WERI-Rb-1 (cell line): ENCODE measurements at regions not wholly inside any gene's neighbourhood (a gene's known extent, or its start where the extent isn't known, plus 50 kb on each side); places are given as distances from the start of the nearest gene placed in this dataset.

Source experiments
- DNase-seq: peaks from one replicate; pipeline ENCODE4 v3.0.0-alpha.2; 2020
- H3K27ac ChIP-seq: fragments of 250-450 bp; sonication (Bioruptor Pico); 2 replicates; pipeline ENCODE4 v1.5.1; 2020; ENCODE audit warnings: mild to moderate bottlenecking, moderate library complexity
- H3K27me3 ChIP-seq: fragments of 250-450 bp; sonication (Bioruptor Pico); 2 replicates; pipeline ENCODE4 v1.5.1; 2021; ENCODE audit warnings: mild to moderate bottlenecking, low read depth, moderate library complexity; ENCODE audit not compliant: insufficient read depth, severe bottlenecking
- H3K36me3 ChIP-seq: fragments of 250-450 bp; sonication (Bioruptor Pico); 2 replicates; pipeline ENCODE4 v1.5.1; 2020; ENCODE audit warnings: mild to moderate bottlenecking, moderate library complexity
- H3K4me3 ChIP-seq: 2 replicates; pipeline ENCODE4 v1.5.1; 2011; ENCODE audit warnings: low read depth, mild to moderate bottlenecking, control low read depth, low read length
- H3K9me3 ChIP-seq: fragments of 250-450 bp; sonication (Bioruptor Pico); 2 replicates; pipeline ENCODE4 v1.5.1; 2021; ENCODE audit warnings: mild to moderate bottlenecking, moderate library complexity; ENCODE audit not compliant: severe bottlenecking
- TF ChIP-seq, protein P1 (sequence below): IDR thresholded peaks from 2 replicates; pipeline ENCODE4 v1.5.1; 2011; ENCODE audit warnings: low read depth, mild to moderate bottlenecking, control low read depth, inconsistent platforms, low read length

DNA sequence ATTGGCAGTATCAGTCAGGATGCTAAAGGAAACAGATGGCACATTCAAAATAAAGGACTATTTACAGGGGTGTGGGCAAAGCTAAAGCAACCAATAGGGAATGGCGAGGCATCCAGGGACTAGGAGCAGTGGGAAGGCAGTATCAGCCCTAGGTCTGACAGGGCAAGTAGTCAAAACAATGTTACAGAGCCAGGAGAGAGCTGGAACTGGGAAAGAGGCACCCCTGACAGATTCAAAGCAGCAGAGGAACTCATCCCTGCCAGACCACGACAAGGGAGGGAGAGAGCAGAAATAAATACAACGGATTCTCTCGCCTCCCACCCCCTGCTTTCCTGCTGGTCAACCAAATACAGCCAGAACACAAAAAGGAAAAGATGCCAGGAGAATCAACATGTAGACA lies 371.5 kb downstream of the NR2F1-AS1 start:
- H3K27ac ChIP-seq: no peak overlapping the region
- H3K9me3 ChIP-seq: no peaks in the 10 kb centered on the region
- no peaks in the 10 kb centered on the region for H3K36me3 ChIP-seq
- no peak for DNase-seq
- TF ChIP-seq, protein P1, sequence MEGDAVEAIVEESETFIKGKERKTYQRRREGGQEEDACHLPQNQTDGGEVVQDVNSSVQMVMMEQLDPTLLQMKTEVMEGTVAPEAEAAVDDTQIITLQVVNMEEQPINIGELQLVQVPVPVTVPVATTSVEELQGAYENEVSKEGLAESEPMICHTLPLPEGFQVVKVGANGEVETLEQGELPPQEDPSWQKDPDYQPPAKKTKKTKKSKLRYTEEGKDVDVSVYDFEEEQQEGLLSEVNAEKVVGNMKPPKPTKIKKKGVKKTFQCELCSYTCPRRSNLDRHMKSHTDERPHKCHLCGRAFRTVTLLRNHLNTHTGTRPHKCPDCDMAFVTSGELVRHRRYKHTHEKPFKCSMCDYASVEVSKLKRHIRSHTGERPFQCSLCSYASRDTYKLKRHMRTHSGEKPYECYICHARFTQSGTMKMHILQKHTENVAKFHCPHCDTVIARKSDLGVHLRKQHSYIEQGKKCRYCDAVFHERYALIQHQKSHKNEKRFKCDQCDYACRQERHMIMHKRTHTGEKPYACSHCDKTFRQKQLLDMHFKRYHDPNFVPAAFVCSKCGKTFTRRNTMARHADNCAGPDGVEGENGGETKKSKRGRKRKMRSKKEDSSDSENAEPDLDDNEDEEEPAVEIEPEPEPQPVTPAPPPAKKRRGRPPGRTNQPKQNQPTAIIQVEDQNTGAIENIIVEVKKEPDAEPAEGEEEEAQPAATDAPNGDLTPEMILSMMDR: no peak
- no peaks in the 10 kb centered on the region for H3K27me3 ChIP-seq
- H3K4me3 ChIP-seq: no peak overlapping the region

DNA sequence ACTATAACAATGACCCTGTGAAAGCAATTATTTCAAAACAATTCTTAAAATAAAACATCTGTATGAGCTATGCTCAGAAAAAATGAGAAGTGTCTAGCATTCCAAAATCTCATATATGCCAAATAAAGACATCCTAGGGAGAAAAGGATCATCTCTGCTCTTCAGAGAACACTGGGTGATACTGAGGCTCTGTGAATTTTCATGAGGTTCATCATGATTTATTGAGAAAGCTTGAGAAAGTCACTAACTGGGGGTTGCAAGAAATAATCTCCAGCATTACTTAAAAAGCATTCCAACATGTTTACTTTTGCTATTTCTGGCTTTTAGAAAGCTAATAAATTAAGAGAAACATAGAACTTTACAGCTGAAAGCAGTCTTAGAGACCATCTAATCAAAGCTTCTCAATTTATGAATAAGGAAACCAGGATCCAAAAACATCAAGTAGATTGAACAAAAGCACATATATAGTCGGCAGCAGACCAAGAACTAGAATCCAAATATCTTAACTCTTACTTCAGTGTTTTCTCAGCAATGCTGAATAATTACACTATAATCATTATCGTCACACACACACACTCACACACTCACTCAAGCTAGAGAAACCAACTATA lies 372.8 kb downstream of the NR2F1-AS1 start:
- Histone ChIP-seq H3K4me3 (no peak overlapping the region), H3K27ac (no peak overlapping the region), H3K9me3 (no peaks in the 10 kb centered on the region), H3K36me3 (no peaks in the 10 kb centered on the region), H3K27me3 (no peaks in the 10 kb centered on the region)
- no peak for DNase-seq
- TF ChIP-seq, protein P1: no peak

DNA sequence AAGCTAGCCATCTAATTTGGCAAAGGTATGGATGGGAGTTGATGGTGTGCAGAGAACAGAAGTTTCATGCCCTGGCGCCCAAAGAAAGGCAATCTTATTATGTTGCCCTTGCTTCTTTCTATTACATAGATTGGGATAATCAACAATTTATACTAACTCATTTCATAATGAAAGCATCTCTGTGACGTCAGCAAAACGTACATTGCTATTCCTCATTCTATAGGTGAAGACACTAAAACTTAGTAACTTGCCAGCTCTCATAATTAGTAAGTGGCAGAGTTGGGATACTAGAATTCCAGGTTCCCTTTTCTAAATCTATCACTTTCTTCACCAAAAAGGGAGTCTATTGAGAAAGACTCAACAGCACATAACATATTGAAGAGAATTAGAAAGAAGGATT lies 374.8 kb downstream of the NR2F1-AS1 start:
- H3K9me3 ChIP-seq: no peaks in the 10 kb centered on the region
- no peaks in the 10 kb centered on the region for H3K27me3 ChIP-seq
- H3K27ac ChIP-seq: no peak overlapping the region
- H3K36me3 ChIP-seq: no peaks in the 10 kb centered on the region
- no peak for DNase-seq
- H3K4me3 ChIP-seq: no peak overlapping the region
- TF ChIP-seq, protein P1: no peak

DNA sequence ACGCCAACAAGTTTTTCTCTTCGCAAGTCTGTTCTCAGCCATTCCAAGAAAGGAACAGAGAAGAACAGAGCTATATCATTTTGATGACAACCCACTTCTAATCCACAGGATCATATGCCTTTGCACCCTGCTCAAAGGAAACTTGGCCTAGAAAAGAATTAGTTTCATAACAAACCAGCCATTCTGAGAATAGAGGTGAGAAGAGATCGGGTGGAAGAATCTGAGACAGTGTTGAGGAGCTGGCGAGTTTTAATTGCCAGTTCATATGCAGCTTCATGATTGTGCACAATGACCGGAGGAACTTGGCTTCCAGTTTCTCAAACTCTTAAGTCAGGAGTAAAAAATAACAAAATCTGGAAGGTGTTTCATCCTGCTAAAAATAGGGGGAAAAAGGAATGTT lies 380.0 kb downstream of the NR2F1-AS1 start:
- no peak for DNase-seq
- TF ChIP-seq, protein P1: no peak
- Histone ChIP-seq H3K27me3 (no peaks in the 10 kb centered on the region), H3K9me3 (no peaks in the 10 kb centered on the region), H3K27ac (no peak overlapping the region), H3K4me3 (no peak overlapping the region), H3K36me3 (no peaks in the 10 kb centered on the region)

DNA sequence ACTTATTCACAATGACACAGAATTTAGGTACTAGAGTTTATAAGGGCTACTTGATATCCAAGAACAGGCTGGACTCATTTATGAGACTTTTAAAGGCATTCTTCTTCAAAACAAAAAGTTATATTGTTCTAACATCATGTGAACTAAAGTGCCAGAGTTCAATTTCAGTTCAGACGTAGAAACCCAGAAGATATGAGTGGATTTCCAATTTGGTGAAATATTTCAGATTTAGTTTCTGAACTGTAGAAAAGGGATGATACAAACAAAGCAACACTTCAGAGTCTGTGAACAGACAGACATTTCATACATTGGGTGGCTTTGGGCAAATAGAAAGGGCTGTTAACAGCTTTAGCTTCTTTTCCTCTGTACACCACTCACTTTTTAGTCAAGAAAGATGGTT lies 384.0 kb downstream of the NR2F1-AS1 start:
- Histone ChIP-seq H3K4me3 (no peak overlapping the region), H3K27ac (no peak overlapping the region), H3K36me3 (no peaks in the 10 kb centered on the region), H3K9me3 (no peaks in the 10 kb centered on the region), H3K27me3 (no peaks in the 10 kb centered on the region)
- TF ChIP-seq, protein P1: no peak
- DNase-seq: no peak
